MCF 10A (cell line): ENCODE measurements at regions not wholly inside any gene's neighbourhood (a gene's known extent, or its start where the extent isn't known, plus 50 kb on each side); places are given as distances from the start of the nearest gene placed in this dataset.

Experiments used
- BruUV-seq: library from RNA; stranded (reverse); fragments of 400-500 nt; replicated peaks from 2 replicates; lab custom pipeline; 2021; lab: Mats Ljungman, UMichigan
- CTCF ChIA-PET: fragments of 300-600 bp; sonication (Branson Sonifier 250); formaldehyde crosslinking; extraction: SDS; loops from one replicate; lab custom pipeline; 2021; ENCODE audit warnings: antibody characterized with exemption, inconsistent platforms; lab: Yijun Ruan, JAX
- POLR2A ChIA-PET: fragments of 300-600, 350-650 bp; sonication (Branson Sonifier 250); formaldehyde crosslinking; extraction: SDS; loops from one replicate; lab custom pipeline; 2020; ENCODE audit warnings: antibody characterized with exemption, inconsistent platforms; lab: Yijun Ruan, JAX
- DNase-seq: peaks from one replicate; pipeline ENCODE4 v3.0.0-alpha.2; 2018; ENCODE audit not compliant: unreplicated experiment
- H3K27ac Mint-ChIP-seq: one replicate; pipeline ENCODE4 v1.8.0; 2022; ENCODE audit warnings: mild to moderate bottlenecking, low read depth, mixed read lengths; ENCODE audit not compliant: unreplicated experiment
- H3K27me3 Mint-ChIP-seq: one replicate; pipeline ENCODE4 v1.8.0; 2022; ENCODE audit warnings: mixed read lengths; ENCODE audit not compliant: insufficient read depth, unreplicated experiment
- H3K36me3 Mint-ChIP-seq: one replicate; pipeline ENCODE4 v1.8.0; 2022; ENCODE audit warnings: mild to moderate bottlenecking, moderate library complexity, mixed read lengths; ENCODE audit not compliant: insufficient read depth, unreplicated experiment
- H3K4me1 Mint-ChIP-seq: one replicate; pipeline ENCODE4 v1.8.0; 2022; ENCODE audit warnings: mixed read lengths; ENCODE audit not compliant: insufficient read depth, unreplicated experiment
- H3K4me3 Mint-ChIP-seq: one replicate; pipeline ENCODE4 v1.8.0; 2022; ENCODE audit warnings: mild to moderate bottlenecking, moderate library complexity, mixed read lengths; ENCODE audit not compliant: unreplicated experiment
- H3K9me3 Mint-ChIP-seq: one replicate; pipeline ENCODE4 v1.8.0; 2022; ENCODE audit warnings: mixed read lengths; ENCODE audit not compliant: unreplicated experiment
- intact Hi-C: fragments of 100-400 bp; cut with micrococcal nuclease; formaldehyde crosslinking; loops from 2 replicates; pipeline ENCODE4 v1.14.1; 2022
- TF ChIP-seq, protein P1 (sequence below): fragments of 200-600 bp; IDR thresholded peaks from one replicate; pipeline ENCODE4 v1.8.0; 2022; ENCODE audit warnings: antibody characterized with exemption, mild to moderate bottlenecking; ENCODE audit not compliant: unreplicated experiment

DNA sequence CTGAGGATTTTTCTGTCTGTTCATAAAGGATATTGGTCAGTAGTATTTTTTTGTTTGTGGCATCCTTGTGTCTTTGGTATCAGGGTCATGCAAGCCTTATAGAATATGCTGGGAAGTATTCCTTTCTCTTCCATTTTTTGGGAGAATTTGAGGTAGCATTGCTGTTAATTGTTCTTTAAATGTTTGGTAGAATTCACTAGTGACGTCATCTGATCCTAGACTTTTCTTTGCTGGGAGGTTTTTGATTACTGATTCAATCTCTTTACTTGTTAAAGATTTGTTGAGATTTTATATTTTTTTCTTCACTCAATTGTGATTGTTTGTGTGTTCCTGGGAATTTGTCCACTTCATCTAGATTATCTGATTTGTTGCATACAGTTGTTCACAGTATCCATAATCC lies 234.4 kb upstream of the ATP6AP2 start:
- Mint-ChIP-seq H3K27ac (no peak overlapping the region), H3K4me3 (no peak overlapping the region), H3K27me3 (peaks cover 29% of the 10 kb centered on the region), H3K9me3 (no peaks in the 10 kb centered on the region), H3K4me1 (no peaks in the 10 kb centered on the region), H3K36me3 (no peaks in the 10 kb centered on the region)
- no peak for DNase-seq
- POLR2A ChIA-PET = no interaction called here
- TF ChIP-seq, protein P1, sequence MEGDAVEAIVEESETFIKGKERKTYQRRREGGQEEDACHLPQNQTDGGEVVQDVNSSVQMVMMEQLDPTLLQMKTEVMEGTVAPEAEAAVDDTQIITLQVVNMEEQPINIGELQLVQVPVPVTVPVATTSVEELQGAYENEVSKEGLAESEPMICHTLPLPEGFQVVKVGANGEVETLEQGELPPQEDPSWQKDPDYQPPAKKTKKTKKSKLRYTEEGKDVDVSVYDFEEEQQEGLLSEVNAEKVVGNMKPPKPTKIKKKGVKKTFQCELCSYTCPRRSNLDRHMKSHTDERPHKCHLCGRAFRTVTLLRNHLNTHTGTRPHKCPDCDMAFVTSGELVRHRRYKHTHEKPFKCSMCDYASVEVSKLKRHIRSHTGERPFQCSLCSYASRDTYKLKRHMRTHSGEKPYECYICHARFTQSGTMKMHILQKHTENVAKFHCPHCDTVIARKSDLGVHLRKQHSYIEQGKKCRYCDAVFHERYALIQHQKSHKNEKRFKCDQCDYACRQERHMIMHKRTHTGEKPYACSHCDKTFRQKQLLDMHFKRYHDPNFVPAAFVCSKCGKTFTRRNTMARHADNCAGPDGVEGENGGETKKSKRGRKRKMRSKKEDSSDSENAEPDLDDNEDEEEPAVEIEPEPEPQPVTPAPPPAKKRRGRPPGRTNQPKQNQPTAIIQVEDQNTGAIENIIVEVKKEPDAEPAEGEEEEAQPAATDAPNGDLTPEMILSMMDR = no peak
- CTCF ChIA-PET = no interaction called here
- intact Hi-C loops = no loop called here
- BruUV-seq = no TSS peak

GRCh38 chrX:40343319-40343718 lies 237.5 kb upstream of the ATP6AP2 start:
- H3K27me3 Mint-ChIP-seq = peaks cover 24% of the 10 kb centered on the region
- CTCF ChIA-PET = no interaction called here
- TF ChIP-seq, protein P1 = no peak
- POLR2A ChIA-PET = no interaction called here
- no peak for DNase-seq
- no peaks in the 10 kb centered on the region for H3K4me1 Mint-ChIP-seq
- no peak overlapping the region for H3K4me3 Mint-ChIP-seq
- H3K36me3 Mint-ChIP-seq = no peaks in the 10 kb centered on the region
- H3K27ac Mint-ChIP-seq = no peak overlapping the region
- no TSS peak for BruUV-seq
- H3K9me3 Mint-ChIP-seq = no peaks in the 10 kb centered on the region
- intact Hi-C loops = no loop called here

GRCh38 chrX:40340116-40340515 lies 240.7 kb upstream of the ATP6AP2 start:
- CTCF ChIA-PET = no interaction called here
- no peak for DNase-seq
- no peak overlapping the region for H3K27ac Mint-ChIP-seq
- H3K27me3 Mint-ChIP-seq = peaks cover 28% of the 10 kb centered on the region
- no TSS peak for BruUV-seq
- H3K9me3 Mint-ChIP-seq = no peaks in the 10 kb centered on the region
- H3K4me1 Mint-ChIP-seq = no peaks in the 10 kb centered on the region
- POLR2A ChIA-PET = no interaction called here
- TF ChIP-seq, protein P1 = no peak
- no peaks in the 10 kb centered on the region for H3K36me3 Mint-ChIP-seq
- H3K4me3 Mint-ChIP-seq = no peak overlapping the region
- intact Hi-C loops = no loop called here

DNA sequence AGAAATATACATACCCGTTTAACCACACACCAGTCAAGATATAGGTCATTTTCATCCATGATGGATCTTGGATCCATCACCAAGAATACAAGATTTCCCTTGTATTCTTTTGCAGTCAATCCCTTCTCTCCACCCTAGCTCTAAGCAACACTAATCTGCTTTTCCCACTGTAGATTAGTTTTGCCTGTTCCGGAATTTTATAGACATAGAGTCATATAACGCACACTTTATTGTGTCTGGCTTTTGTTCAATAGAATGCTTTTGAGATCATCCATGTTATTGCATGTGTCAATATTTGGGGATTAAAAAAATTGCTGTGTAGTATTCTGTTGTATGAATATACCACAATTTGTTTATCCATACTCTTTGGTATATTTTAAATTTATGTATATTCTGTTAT lies 235.6 kb upstream of the BCOR start:
- TF ChIP-seq, protein P1 = no peak
- no peaks in the 10 kb centered on the region for H3K36me3 Mint-ChIP-seq
- no peaks in the 10 kb centered on the region for H3K9me3 Mint-ChIP-seq
- ChIA-PET CTCF (no interaction called here), POLR2A (interaction anchor here (0.5 kb wide), 1 partner anchor 1099 kb away, joined by 4 read pairs; no protein-coding TSS in a partner anchor)
- H3K4me3 Mint-ChIP-seq = no peak overlapping the region
- no peaks in the 10 kb centered on the region for H3K4me1 Mint-ChIP-seq
- intact Hi-C loops = no loop called here
- no peak overlapping the region for H3K27ac Mint-ChIP-seq
- peaks cover 66% of the 10 kb centered on the region for H3K27me3 Mint-ChIP-seq
- BruUV-seq = no TSS peak
- DNase-seq = no peak
